DMS114 treated with DMSO at 0.1 percent for 48 hours (cell line): ENCODE measurements at regions not wholly inside any gene's neighbourhood (a gene's known extent, or its start where the extent isn't known, plus 50 kb on each side); places are given as distances from the start of the nearest gene placed in this dataset.
"Not testable (repeated sequence)": the region's sequence is repeated elsewhere in the genome, so short reads cannot be mapped to it uniquely, and the experiment has no call there.

Experiments
- DNase-seq: peaks from one replicate; lab custom pipeline; 2025; ENCODE audit not compliant: unreplicated experiment; lab: John Stamatoyannopoulos, UW

- DNase-seq: no peak
Measured at GRCh38 chr20:52446421-52447224, 255.0 kb upstream of the ZFP64 start.

GRCh38 chr20:52444455-52444854 lies 252.9 kb upstream of the ZFP64 start:
- no peak for DNase-seq

- DNase-seq: no peak
Measured at GRCh38 chr20:52443874-52444273, 252.3 kb upstream of the ZFP64 start.

GRCh38 chr20:52441710-52442109 lies 250.1 kb upstream of the ZFP64 start:
- no peak for DNase-seq

- DNase-seq: no peak
Measured at GRCh38 chr20:52439375-52439774, 247.8 kb upstream of the ZFP64 start.

GRCh38 chr20:52438326-52438963 lies 246.9 kb upstream of the ZFP64 start:
- no peak for DNase-seq

GRCh38 chr20:52434453-52434852 lies 242.9 kb upstream of the ZFP64 start:
- no peak for DNase-seq

- no peak for DNase-seq
Measured at GRCh38 chr20:52434041-52434425, 242.5 kb upstream of the ZFP64 start.

- DNase-seq: no peak
Measured at GRCh38 chr20:52433326-52434040, 241.9 kb upstream of the ZFP64 start.

- no peak for DNase-seq
Measured at GRCh38 chr20:52432740-52433139, 241.2 kb upstream of the ZFP64 start.

GRCh38 chr20:52429029-52429428 lies 237.4 kb upstream of the ZFP64 start:
- no peak for DNase-seq

- no peak for DNase-seq
Measured at GRCh38 chr20:52427960-52428359, 236.4 kb upstream of the ZFP64 start.

GRCh38 chr20:52426856-52427255 lies 235.3 kb upstream of the ZFP64 start:
- no peak for DNase-seq

GRCh38 chr20:52425701-52426100 lies 234.1 kb upstream of the ZFP64 start:
- no peak for DNase-seq

- DNase-seq: peak; percentile 11
Measured at GRCh38 chr20:52425253-52425652, 233.7 kb upstream of the ZFP64 start.

- DNase-seq: not testable (repeated sequence)
Measured at GRCh38 chr20:52424357-52424942, 232.9 kb upstream of the ZFP64 start.

- not testable (repeated sequence) for DNase-seq
Measured at GRCh38 chr20:52423536-52424140, 232.1 kb upstream of the ZFP64 start.

- DNase-seq: peak; percentile 34
Measured at GRCh38 chr20:52422574-52423336, 231.2 kb upstream of the ZFP64 start.

- DNase-seq: no peak
Measured at GRCh38 chr20:52420805-52421204, 229.2 kb upstream of the ZFP64 start.

GRCh38 chr20:52419205-52419604 lies 227.6 kb upstream of the ZFP64 start:
- no peak for DNase-seq
